ENCODE measurements at regions not wholly inside any gene's neighbourhood (a gene's known extent, or its start where the extent isn't known, plus 50 kb on each side); places are given as distances from the start of the nearest gene placed in this dataset.

GRCh38 chr22:44589831-44590230 lies 91.8 kb upstream of the RTL6 start:
- DNase-seq = no peak

- DNase-seq = no peak
Measured at GRCh38 chr22:44588348-44588747, 90.3 kb upstream of the RTL6 start.

- DNase-seq = no peak
Measured at GRCh38 chr22:44587737-44588310, 89.8 kb upstream of the RTL6 start.

GRCh38 chr22:44586999-44587736 lies 89.1 kb upstream of the RTL6 start:
- no peak for DNase-seq

- no peak for DNase-seq
Measured at GRCh38 chr22:44586351-44586990, 88.4 kb upstream of the RTL6 start.

GRCh38 chr22:44585559-44586350 lies 87.7 kb upstream of the RTL6 start:
- DNase-seq = no peak

- DNase-seq = no peak
Measured at GRCh38 chr22:44584256-44584902, 86.3 kb upstream of the RTL6 start.

- DNase-seq = no peak
Measured at GRCh38 chr22:44583854-44584253, 85.8 kb upstream of the RTL6 start.

- DNase-seq = no peak
Measured at GRCh38 chr22:44583061-44583760, 85.2 kb upstream of the RTL6 start.

- DNase-seq = no peak
Measured at GRCh38 chr22:44582016-44582415, 84.0 kb upstream of the RTL6 start.

GRCh38 chr22:44581096-44581435 lies 83.0 kb upstream of the RTL6 start:
- peak; percentile 1 for DNase-seq

GRCh38 chr22:44580176-44581095 lies 82.4 kb upstream of the RTL6 start:
- DNase-seq = no peak

GRCh38 chr22:44578516-44579230 lies 80.6 kb upstream of the RTL6 start:
- no peak for DNase-seq

- DNase-seq = no peak
Measured at GRCh38 chr22:44578110-44578457, 80.1 kb upstream of the RTL6 start.

- DNase-seq = no peak
Measured at GRCh38 chr22:44577391-44578109, 79.5 kb upstream of the RTL6 start.

GRCh38 chr22:44576311-44577260 lies 78.6 kb upstream of the RTL6 start:
- no peak for DNase-seq

- DNase-seq = no peak
Measured at GRCh38 chr22:44575381-44576268, 77.6 kb upstream of the RTL6 start.
